ENCODE measurements at regions not wholly inside any gene's neighbourhood (a gene's known extent, or its start where the extent isn't known, plus 50 kb on each side); places are given as distances from the start of the nearest gene placed in this dataset.

DNA sequence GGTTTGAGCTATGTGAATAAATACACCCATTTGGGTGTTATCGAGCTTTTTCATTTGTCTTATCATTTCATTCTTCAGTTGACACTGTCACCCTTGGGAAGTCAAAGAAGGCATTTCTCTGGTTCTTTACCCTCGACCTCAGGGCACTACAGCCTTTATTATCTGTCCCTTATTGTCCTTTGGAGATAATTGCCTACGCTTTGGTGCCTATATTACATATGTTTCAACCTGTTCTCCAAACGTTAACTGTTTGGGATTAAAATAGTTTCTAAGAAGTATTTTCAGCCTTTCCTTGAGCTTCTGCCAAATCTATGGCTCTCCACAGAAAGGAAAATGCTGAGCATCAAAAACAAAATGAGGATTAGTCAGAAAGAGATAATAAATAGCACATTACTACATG, 395.4 kb upstream of the ADAMTS9 start:
- H3K4me1 ChIP-seq (ENCODE audit: insufficient read depth), result no peaks in the 10 kb centered on the region
- H4K20me1 ChIP-seq (ENCODE audit: insufficient read depth), result no peaks in the 10 kb centered on the region
- H3K4me2 ChIP-seq (ENCODE audit: unreplicated experiment), result no peak overlapping the region
- H3F3A ChIP-seq (ENCODE audit: insufficient read depth), result no peaks in the 10 kb centered on the region
- in situ Hi-C loops (cut with MboI), result no loop called here
- no peak overlapping the region for H3K9ac ChIP-seq
- TF ChIP-seq EZH2 (IDR thresholded peaks at IDR 0.05; ENCODE audit: insufficient read depth, poor library complexity, severe bottlenecking), result no peak
- no peak for TF ChIP-seq EZH2phosphoT487 (IDR thresholded peaks at IDR 0.05; ENCODE audit: insufficient read depth, low read depth)
- no peaks in the 10 kb centered on the region for H3K79me2 ChIP-seq (ENCODE audit: insufficient read depth)
- H3K9me3 ChIP-seq (ENCODE audit: low read depth), result no peaks in the 10 kb centered on the region
- 0 out of 2 replicates have a peak, but pooled peaks cover under 1% of the 10 kb centered on the region for H3K27me3 ChIP-seq (replicated peaks; ENCODE audit: insufficient read depth)
- H3K4me3 ChIP-seq, result no peak overlapping the region
- no peak overlapping the region for H2AFZ ChIP-seq
- no peaks in the 10 kb centered on the region for H3K36me3 ChIP-seq (ENCODE audit: low read depth)
- DNase-seq, result no peak
- no peak overlapping the region for H3K27ac ChIP-seq
- no peaks in the 10 kb centered on the region for H3K9me2 ChIP-seq (ENCODE audit: insufficient read depth)
- 12 to 22% methylated on average over 4 of the region's 4 CpGs for WGBS, 2 experiments (ENCODE audit: low coverage in 1 of 2, low lambda C conversion rate in 2 of 2, missing lambda C conversion rate in 2 of 2)

DNA sequence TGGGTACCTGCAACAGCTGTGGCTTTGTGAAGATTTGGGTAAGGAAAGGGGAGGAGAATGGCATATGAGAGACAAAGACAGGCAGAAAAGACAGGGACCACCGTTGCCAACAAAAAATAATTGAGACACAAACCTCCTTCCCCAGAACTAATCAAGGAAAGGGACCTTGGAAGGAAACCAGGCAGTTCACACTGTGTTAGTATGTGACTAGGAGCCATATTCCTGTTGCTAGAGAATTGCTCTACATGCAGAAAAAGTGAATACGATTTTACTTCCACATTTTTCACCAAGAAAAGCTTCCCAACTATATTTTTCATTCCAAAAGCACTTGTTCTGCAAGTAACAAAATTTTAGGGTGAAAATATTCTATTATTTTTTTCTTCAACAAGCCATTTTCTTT, 393.7 kb upstream of the ADAMTS9 start:
- H3K9me3 ChIP-seq (ENCODE audit: low read depth), result no peaks in the 10 kb centered on the region
- H3K27me3 ChIP-seq (replicated peaks; ENCODE audit: insufficient read depth), result no peaks in the 10 kb centered on the region
- no peaks in the 10 kb centered on the region for H3K9me2 ChIP-seq (ENCODE audit: insufficient read depth)
- H2AFZ ChIP-seq, result no peak overlapping the region
- no peaks in the 10 kb centered on the region for H3K4me1 ChIP-seq (ENCODE audit: insufficient read depth)
- H3K4me2 ChIP-seq (ENCODE audit: unreplicated experiment), result no peak overlapping the region
- 1 to 5% methylated on average over 2 of the region's 2 CpGs for WGBS, 2 experiments (ENCODE audit: low coverage in 1 of 2, low lambda C conversion rate in 2 of 2, missing lambda C conversion rate in 2 of 2)
- H3F3A ChIP-seq (ENCODE audit: insufficient read depth), result no peaks in the 10 kb centered on the region
- TF ChIP-seq EZH2 (IDR thresholded peaks at IDR 0.05; ENCODE audit: insufficient read depth, poor library complexity, severe bottlenecking) (no peak), EZH2phosphoT487 (IDR thresholded peaks at IDR 0.05; ENCODE audit: insufficient read depth, low read depth) (no peak)
- no peak overlapping the region for H3K4me3 ChIP-seq
- no peak overlapping the region for H3K9ac ChIP-seq
- H3K27ac ChIP-seq, result no peak overlapping the region
- in situ Hi-C loops (cut with MboI), result no loop called here
- no peaks in the 10 kb centered on the region for H3K36me3 ChIP-seq (ENCODE audit: low read depth)
- DNase-seq, result no peak
- no peaks in the 10 kb centered on the region for H4K20me1 ChIP-seq (ENCODE audit: insufficient read depth)
- H3K79me2 ChIP-seq (ENCODE audit: insufficient read depth), result no peaks in the 10 kb centered on the region

DNA sequence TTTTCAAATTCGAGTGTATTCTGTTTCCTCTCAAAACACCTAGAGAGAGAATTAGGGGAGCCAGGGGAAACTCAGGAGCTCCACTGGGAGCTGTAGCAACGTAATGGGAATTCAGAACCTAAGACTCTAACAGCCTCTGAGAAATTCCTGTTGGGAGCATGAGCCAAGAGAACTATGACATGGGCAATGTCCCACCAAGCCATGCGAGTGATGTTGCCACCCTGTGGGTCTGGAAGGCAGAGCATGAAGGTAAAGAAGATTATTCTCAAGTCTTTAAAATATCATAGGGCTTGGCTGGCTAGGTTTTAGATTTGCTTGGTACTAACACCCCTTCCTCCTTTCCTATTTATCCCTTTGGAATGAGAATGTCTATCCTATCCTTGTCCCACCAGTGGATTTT, 392.6 kb upstream of the ADAMTS9 start:
- Histone ChIP-seq H3F3A (ENCODE audit: insufficient read depth) (no peaks in the 10 kb centered on the region), H3K79me2 (ENCODE audit: insufficient read depth) (no peaks in the 10 kb centered on the region), H3K4me2 (ENCODE audit: unreplicated experiment) (no peak overlapping the region), H3K9ac (no peak overlapping the region), H3K4me3 (no peak overlapping the region), H3K9me3 (ENCODE audit: low read depth) (no peaks in the 10 kb centered on the region), H3K4me1 (ENCODE audit: insufficient read depth) (no peaks in the 10 kb centered on the region), H3K36me3 (ENCODE audit: low read depth) (no peaks in the 10 kb centered on the region), H3K27ac (no peak overlapping the region), H3K9me2 (ENCODE audit: insufficient read depth) (no peaks in the 10 kb centered on the region), H4K20me1 (ENCODE audit: insufficient read depth) (no peaks in the 10 kb centered on the region), H2AFZ (no peak overlapping the region), H3K27me3 (replicated peaks; ENCODE audit: insufficient read depth) (no peaks in the 10 kb centered on the region)
- in situ Hi-C loops (cut with MboI), result no loop called here
- DNase-seq, result peak; percentile 4
- no peak for TF ChIP-seq EZH2phosphoT487 (IDR thresholded peaks at IDR 0.05; ENCODE audit: insufficient read depth, low read depth)
- no peak for TF ChIP-seq EZH2 (IDR thresholded peaks at IDR 0.05; ENCODE audit: insufficient read depth, poor library complexity, severe bottlenecking)
- WGBS, 2 experiments (ENCODE audit: low coverage in 1 of 2, low lambda C conversion rate in 2 of 2, missing lambda C conversion rate in 2 of 2), result 48 to 55% methylated on average over 3 of the region's 3 CpGs

DNA sequence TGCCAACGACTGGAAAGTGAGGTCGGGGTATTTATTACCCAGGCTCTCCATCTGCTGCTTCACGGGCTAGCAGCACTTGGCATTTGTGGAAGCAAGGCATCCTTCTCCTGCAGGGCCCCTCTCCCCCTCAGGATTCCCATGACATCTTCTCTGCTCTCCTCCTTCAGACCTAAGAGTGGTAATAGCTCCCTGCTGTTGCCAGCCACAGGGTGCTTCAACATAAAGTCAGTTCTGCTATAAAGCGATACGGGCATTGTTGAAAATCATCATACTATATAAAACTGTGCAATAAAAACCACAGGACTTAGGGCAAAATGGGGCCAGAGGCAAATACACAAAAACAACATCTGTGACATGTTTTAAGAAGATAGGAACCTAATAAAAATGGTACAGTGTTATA, 391.8 kb upstream of the ADAMTS9 start:
- Histone ChIP-seq H4K20me1 (ENCODE audit: insufficient read depth) (no peaks in the 10 kb centered on the region), H3K79me2 (ENCODE audit: insufficient read depth) (no peaks in the 10 kb centered on the region), H3K9ac (no peak overlapping the region), H3K4me2 (ENCODE audit: unreplicated experiment) (no peak overlapping the region), H3K27ac (no peak overlapping the region), H3F3A (ENCODE audit: insufficient read depth) (no peaks in the 10 kb centered on the region), H3K9me3 (ENCODE audit: low read depth) (no peaks in the 10 kb centered on the region), H3K9me2 (ENCODE audit: insufficient read depth) (no peaks in the 10 kb centered on the region), H3K4me3 (no peak overlapping the region), H2AFZ (no peak overlapping the region), H3K4me1 (ENCODE audit: insufficient read depth) (no peaks in the 10 kb centered on the region), H3K36me3 (ENCODE audit: low read depth) (no peaks in the 10 kb centered on the region), H3K27me3 (replicated peaks; ENCODE audit: insufficient read depth) (no peaks in the 10 kb centered on the region)
- in situ Hi-C loops (cut with MboI), result no loop called here
- TF ChIP-seq EZH2 (IDR thresholded peaks at IDR 0.05; ENCODE audit: insufficient read depth, poor library complexity, severe bottlenecking) (no peak), EZH2phosphoT487 (IDR thresholded peaks at IDR 0.05; ENCODE audit: insufficient read depth, low read depth) (no peak)
- 54 to 62% methylated on average over 5 of the region's 5 CpGs for WGBS, 2 experiments (ENCODE audit: low coverage in 1 of 2, low lambda C conversion rate in 2 of 2, missing lambda C conversion rate in 2 of 2)
- no peak for DNase-seq

DNA sequence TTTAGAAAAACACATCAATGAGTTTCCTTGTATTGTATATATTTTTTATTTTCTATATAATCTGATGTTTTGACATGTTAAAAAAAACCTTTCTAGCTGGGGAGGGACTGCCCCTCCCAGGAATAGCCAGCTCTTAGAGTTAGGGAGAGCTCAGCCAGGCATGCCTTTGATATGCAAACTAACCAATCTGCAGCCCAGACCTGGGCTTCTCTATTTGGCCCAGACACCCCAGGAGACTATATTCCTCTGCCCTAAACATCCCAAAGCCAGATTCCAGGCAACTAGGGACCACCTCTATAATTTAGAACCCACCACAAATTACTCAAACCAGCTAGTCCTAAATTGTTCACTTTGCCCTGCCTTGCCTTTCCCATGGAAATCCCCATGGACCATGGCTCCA, 390.9 kb upstream of the ADAMTS9 start:
- Histone ChIP-seq H3K27ac (no peak overlapping the region), H3K4me2 (ENCODE audit: unreplicated experiment) (no peak overlapping the region), H3K79me2 (ENCODE audit: insufficient read depth) (no peaks in the 10 kb centered on the region), H3F3A (ENCODE audit: insufficient read depth) (no peaks in the 10 kb centered on the region), H3K27me3 (replicated peaks; ENCODE audit: insufficient read depth) (no peaks in the 10 kb centered on the region), H4K20me1 (ENCODE audit: insufficient read depth) (no peaks in the 10 kb centered on the region), H3K4me1 (ENCODE audit: insufficient read depth) (no peaks in the 10 kb centered on the region), H3K9ac (no peak overlapping the region), H2AFZ (no peak overlapping the region), H3K9me2 (ENCODE audit: insufficient read depth) (no peaks in the 10 kb centered on the region), H3K9me3 (ENCODE audit: low read depth) (no peaks in the 10 kb centered on the region), H3K36me3 (ENCODE audit: low read depth) (no peaks in the 10 kb centered on the region), H3K4me3 (no peak overlapping the region)
- in situ Hi-C loops (cut with MboI), result no loop called here
- no peak for TF ChIP-seq EZH2 (IDR thresholded peaks at IDR 0.05; ENCODE audit: insufficient read depth, poor library complexity, severe bottlenecking)
- TF ChIP-seq EZH2phosphoT487 (IDR thresholded peaks at IDR 0.05; ENCODE audit: insufficient read depth, low read depth), result no peak
- no peak for DNase-seq
